ENCODE measurements at regions not wholly inside any gene's neighbourhood (a gene's known extent, or its start where the extent isn't known, plus 50 kb on each side); places are given as distances from the start of the nearest gene placed in this dataset.

GRCh38 chr14:44271006-44271405, 236.1 kb downstream of the FSCB start:
- TF ChIP-seq CTCF (IDR thresholded peaks at IDR 0.05; ENCODE audit: low read depth, low read length) (no peak), POLR2A (IDR thresholded peaks at IDR 0.05; ENCODE audit: extremely low read depth, insufficient read length) (no peak), MAX (IDR thresholded peaks at IDR 0.05; ENCODE audit: low read depth, low read length) (no peak)

All from NB4 (cell line).